PC-9 (cell line): ENCODE measurements at regions not wholly inside any gene's neighbourhood (a gene's known extent, or its start where the extent isn't known, plus 50 kb on each side); places are given as distances from the start of the nearest gene placed in this dataset.
A peak's percentile ranks its signal among the peaks of the same experiment; 100 is the strongest.

Source experiments
- BruUV-seq: library from RNA; stranded (reverse); fragments of 400-500 nt; replicated peaks from 2 replicates; lab custom pipeline; 2021; lab: Mats Ljungman, UMichigan
- CTCF ChIA-PET: fragments of 300-600 bp; sonication (Branson Sonifier 250); formaldehyde crosslinking; loops from one replicate; lab custom pipeline; 2022; ENCODE audit warnings: antibody characterized with exemption; lab: Charles Lee
- POLR2A ChIA-PET: fragments of 300-600 bp; sonication (Branson Sonifier 250); formaldehyde crosslinking; loops from one replicate; lab custom pipeline; 2022; ENCODE audit warnings: antibody characterized with exemption; ENCODE audit not compliant: unreplicated experiment; lab: Charles Lee
- DNase-seq, 2 experiments: peaks; one replicate each; pipeline versions ENCODE4 v3.0.0 to v3.0.0-alpha.2; 2015 to 2022; ENCODE audit warnings: mixed read lengths in 1 of 2
- H2AFZ ChIP-seq: fragments of 200-600 bp; sonication (generic); 2 replicates; pipeline ENCODE4 v1.8.1; 2017; ENCODE audit warnings: antibody characterized with exemption
- H3F3A ChIP-seq: fragments of 200-600 bp; sonication (generic); 2 replicates; pipeline ENCODE4 v1.8.1; 2017; ENCODE audit warnings: antibody characterized with exemption, mild to moderate bottlenecking, low read depth; ENCODE audit not compliant: insufficient read depth
- H3K27ac ChIP-seq: fragments of 200-600 bp; sonication (generic); 2 replicates; pipeline ENCODE4 v1.6.1; 2016; ENCODE audit warnings: mixed run types
- H3K27me3 ChIP-seq: fragments of 200-600 bp; sonication (generic); 2 replicates; pipeline ENCODE4 v1.6.1; 2016; ENCODE audit warnings: low read depth, mixed run types; ENCODE audit not compliant: insufficient read depth
- H3K36me3 ChIP-seq: fragments of 200-600 bp; sonication (generic); 2 replicates; pipeline ENCODE4 v1.6.1; 2016; ENCODE audit warnings: low read depth, mixed run types
- H3K4me1 ChIP-seq: fragments of 200-600 bp; sonication (generic); replicated peaks from 2 replicates; pipeline ENCODE4 v1.6.1; 2016; ENCODE audit warnings: mixed run types; ENCODE audit not compliant: insufficient read depth
- H3K4me2 ChIP-seq: fragments of 200-600 bp; sonication (generic); 2 replicates; pipeline ENCODE4 v1.6.1; 2017; ENCODE audit warnings: mixed run types
- H3K4me3 ChIP-seq: fragments of 200-600 bp; sonication (generic); 2 replicates; pipeline ENCODE4 v1.6.1; 2016; ENCODE audit warnings: mixed run types
- H3K79me2 ChIP-seq: fragments of 200-600 bp; sonication (generic); 2 replicates; pipeline ENCODE4 v1.6.1; 2017; ENCODE audit warnings: low read depth, mixed run types
- H3K9me2 ChIP-seq: fragments of 200-600 bp; sonication (generic); 2 replicates; pipeline ENCODE4 v1.8.1; 2017; ENCODE audit warnings: mild to moderate bottlenecking; ENCODE audit not compliant: insufficient read depth
- H3K9me3 ChIP-seq: fragments of 200-600 bp; sonication (generic); 2 replicates; pipeline ENCODE4 v1.8.1; 2016; ENCODE audit warnings: low read depth; ENCODE audit not compliant: insufficient read depth
- H4K20me1 ChIP-seq: fragments of 200-600 bp; sonication (generic); 2 replicates; pipeline ENCODE4 v1.8.1; 2017; ENCODE audit not compliant: insufficient read depth
- EZH2 ChIP-seq: fragments of 200-600 bp; sonication (generic); IDR thresholded peaks from 2 replicates; pipeline ENCODE4 v1.8.0; 2017; ENCODE audit warnings: antibody characterized with exemption, low read depth
- intact Hi-C: fragments of 100-400 bp; cut with micrococcal nuclease; formaldehyde crosslinking; loops from one replicate; pipeline ENCODE4 v1.10.0; 2022; ENCODE audit not compliant: unreplicated experiment
- TF ChIP-seq, protein P1 (sequence below): fragments of 200-600 bp; sonication (generic); conservative IDR thresholded peaks from 2 replicates; pipeline ENCODE4 v1.6.1; 2017; ENCODE audit warnings: mixed run types, antibody characterized with exemption, mild to moderate bottlenecking, moderate library complexity

DNA sequence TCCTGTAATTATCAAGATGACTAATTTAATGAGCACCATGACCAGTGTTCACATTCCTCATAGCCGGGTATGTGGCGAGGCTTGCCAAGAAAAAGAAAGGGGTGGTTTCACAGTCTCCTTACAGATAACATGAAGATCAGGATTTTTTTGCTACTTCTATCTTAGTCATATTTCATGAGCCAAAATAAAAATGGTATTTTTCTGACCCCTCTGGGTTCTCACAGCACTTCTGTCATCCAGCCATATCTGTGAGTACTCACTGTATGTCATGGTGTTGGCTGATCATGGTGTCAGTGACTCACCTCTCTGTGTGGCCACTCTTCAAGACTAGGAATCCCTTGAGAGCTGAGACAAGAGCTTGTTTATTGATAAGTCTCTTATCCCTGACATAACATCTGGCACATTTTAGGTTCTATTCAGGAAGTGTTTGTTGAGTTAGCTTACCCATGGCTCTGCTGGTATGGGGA is 130.5 kb upstream of the LMCD1 start:
- Histone ChIP-seq H3K36me3 (no peaks in the 10 kb centered on the region), H4K20me1 (no peaks in the 10 kb centered on the region), H3F3A (no peaks in the 10 kb centered on the region), H3K27ac (no peak overlapping the region), H3K4me1 (no peaks in the 10 kb centered on the region), H2AFZ (no peak overlapping the region), H3K27me3 (no peaks in the 10 kb centered on the region), H3K9me2 (no peaks in the 10 kb centered on the region), H3K4me2 (no peak overlapping the region), H3K79me2 (no peaks in the 10 kb centered on the region), H3K4me3 (no peak overlapping the region), H3K9me3 (no peaks in the 10 kb centered on the region)
- no TSS peak for BruUV-seq
- TF ChIP-seq EZH2: no peak
- TF ChIP-seq, protein P1, sequence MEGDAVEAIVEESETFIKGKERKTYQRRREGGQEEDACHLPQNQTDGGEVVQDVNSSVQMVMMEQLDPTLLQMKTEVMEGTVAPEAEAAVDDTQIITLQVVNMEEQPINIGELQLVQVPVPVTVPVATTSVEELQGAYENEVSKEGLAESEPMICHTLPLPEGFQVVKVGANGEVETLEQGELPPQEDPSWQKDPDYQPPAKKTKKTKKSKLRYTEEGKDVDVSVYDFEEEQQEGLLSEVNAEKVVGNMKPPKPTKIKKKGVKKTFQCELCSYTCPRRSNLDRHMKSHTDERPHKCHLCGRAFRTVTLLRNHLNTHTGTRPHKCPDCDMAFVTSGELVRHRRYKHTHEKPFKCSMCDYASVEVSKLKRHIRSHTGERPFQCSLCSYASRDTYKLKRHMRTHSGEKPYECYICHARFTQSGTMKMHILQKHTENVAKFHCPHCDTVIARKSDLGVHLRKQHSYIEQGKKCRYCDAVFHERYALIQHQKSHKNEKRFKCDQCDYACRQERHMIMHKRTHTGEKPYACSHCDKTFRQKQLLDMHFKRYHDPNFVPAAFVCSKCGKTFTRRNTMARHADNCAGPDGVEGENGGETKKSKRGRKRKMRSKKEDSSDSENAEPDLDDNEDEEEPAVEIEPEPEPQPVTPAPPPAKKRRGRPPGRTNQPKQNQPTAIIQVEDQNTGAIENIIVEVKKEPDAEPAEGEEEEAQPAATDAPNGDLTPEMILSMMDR: no peak
- DNase-seq: peak in 1 of 2 experiments; percentile 34
- ChIA-PET POLR2A (no interaction called here), CTCF (no interaction called here)
- intact Hi-C loops: no loop called here

DNA sequence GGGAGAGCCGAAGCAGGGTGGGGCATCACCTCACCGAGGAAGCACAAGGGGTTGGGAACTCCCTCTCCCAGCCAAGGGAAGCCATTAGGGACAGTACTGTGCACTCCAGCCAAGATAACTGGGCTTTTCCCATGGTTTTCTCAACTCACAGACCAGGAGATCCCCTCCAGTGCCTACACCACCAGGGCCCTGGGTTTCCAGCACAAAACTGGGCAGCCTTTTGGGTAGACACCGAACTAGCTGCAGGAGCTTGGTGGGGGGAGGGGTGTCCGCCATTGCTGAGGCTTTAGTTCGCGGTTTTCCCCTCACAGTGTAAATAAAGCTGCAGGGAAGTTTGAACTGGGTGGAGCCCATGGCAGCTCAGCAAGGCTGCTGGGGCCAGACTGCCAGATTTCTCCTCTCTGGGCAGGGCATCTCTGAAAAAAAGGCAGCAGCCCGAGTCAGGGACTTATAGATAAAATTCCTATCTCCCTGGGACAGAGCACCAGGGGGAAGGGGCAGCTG is 129.6 kb upstream of the LMCD1 start:
- TF ChIP-seq, protein P1: no peak
- no peak for TF ChIP-seq EZH2
- no peaks in the 10 kb centered on the region for H3K4me1 ChIP-seq
- H4K20me1 ChIP-seq: no peaks in the 10 kb centered on the region
- no TSS peak for BruUV-seq
- no peak overlapping the region for H2AFZ ChIP-seq
- no peaks in the 10 kb centered on the region for H3K9me3 ChIP-seq
- no peaks in the 10 kb centered on the region for H3F3A ChIP-seq
- intact Hi-C loops: no loop called here
- POLR2A ChIA-PET: no interaction called here
- no peak overlapping the region for H3K4me2 ChIP-seq
- DNase-seq: no peak
- CTCF ChIA-PET: no interaction called here
- no peak overlapping the region for H3K4me3 ChIP-seq
- H3K9me2 ChIP-seq: no peaks in the 10 kb centered on the region
- no peak overlapping the region for H3K27ac ChIP-seq
- no peaks in the 10 kb centered on the region for H3K27me3 ChIP-seq
- H3K79me2 ChIP-seq: no peaks in the 10 kb centered on the region
- H3K36me3 ChIP-seq: no peaks in the 10 kb centered on the region

DNA sequence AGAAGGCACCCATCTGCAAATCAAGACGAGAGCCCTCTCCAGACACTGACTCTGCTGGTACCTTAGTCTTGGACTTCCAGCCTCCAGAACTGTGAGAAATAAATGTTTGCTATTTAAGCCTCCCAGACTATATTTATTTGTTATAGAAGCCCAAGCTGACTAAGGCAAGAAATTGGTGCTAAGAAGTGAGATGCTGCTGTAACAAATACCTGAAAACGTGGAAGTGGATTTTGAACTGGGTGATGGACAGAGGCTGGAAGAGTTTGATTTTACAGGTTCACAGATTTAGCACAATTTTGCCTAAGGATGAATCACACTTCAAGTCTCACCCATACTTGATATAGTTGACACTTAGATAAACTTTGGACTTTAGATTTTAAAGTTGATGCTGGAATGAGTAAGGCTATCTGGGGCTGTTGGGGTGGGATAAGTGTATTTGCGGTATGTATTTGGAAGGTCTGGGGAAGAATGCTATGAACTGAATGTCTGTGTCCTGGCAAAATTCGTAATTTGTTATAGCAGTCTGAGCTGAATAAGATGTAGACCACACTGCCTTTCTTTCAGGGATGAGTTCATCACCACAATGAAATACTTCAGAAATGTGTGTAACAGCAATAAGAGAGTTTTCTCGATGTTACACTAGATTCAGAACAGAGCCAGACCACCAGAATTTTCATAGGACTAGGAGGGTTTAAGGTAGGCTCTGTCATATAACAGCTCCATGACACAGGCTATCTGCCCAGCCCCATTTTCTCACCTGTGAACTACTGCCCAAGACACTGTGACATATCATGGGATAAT is 120.5 kb upstream of the LMCD1 start:
- no peak overlapping the region for H2AFZ ChIP-seq
- no peaks in the 10 kb centered on the region for H3F3A ChIP-seq
- no peak for TF ChIP-seq EZH2
- TF ChIP-seq, protein P1: no peak
- BruUV-seq: no TSS peak
- no peaks in the 10 kb centered on the region for H3K79me2 ChIP-seq
- no peaks in the 10 kb centered on the region for H3K9me2 ChIP-seq
- H3K27ac ChIP-seq: no peak overlapping the region
- ChIA-PET POLR2A (no interaction called here), CTCF (no interaction called here)
- H3K27me3 ChIP-seq: no peaks in the 10 kb centered on the region
- H3K4me1 ChIP-seq: no peaks in the 10 kb centered on the region
- H4K20me1 ChIP-seq: no peaks in the 10 kb centered on the region; the same call in 1 of the 2 replicates
- no peak for DNase-seq
- no peaks in the 10 kb centered on the region for H3K36me3 ChIP-seq
- H3K4me2 ChIP-seq: no peak overlapping the region
- no peak overlapping the region for H3K4me3 ChIP-seq
- intact Hi-C loops: no loop called here
- no peaks in the 10 kb centered on the region for H3K9me3 ChIP-seq
